ENCODE measurements at regions not wholly inside any gene's neighbourhood (a gene's known extent, or its start where the extent isn't known, plus 50 kb on each side); places are given as distances from the start of the nearest gene placed in this dataset.

DNA sequence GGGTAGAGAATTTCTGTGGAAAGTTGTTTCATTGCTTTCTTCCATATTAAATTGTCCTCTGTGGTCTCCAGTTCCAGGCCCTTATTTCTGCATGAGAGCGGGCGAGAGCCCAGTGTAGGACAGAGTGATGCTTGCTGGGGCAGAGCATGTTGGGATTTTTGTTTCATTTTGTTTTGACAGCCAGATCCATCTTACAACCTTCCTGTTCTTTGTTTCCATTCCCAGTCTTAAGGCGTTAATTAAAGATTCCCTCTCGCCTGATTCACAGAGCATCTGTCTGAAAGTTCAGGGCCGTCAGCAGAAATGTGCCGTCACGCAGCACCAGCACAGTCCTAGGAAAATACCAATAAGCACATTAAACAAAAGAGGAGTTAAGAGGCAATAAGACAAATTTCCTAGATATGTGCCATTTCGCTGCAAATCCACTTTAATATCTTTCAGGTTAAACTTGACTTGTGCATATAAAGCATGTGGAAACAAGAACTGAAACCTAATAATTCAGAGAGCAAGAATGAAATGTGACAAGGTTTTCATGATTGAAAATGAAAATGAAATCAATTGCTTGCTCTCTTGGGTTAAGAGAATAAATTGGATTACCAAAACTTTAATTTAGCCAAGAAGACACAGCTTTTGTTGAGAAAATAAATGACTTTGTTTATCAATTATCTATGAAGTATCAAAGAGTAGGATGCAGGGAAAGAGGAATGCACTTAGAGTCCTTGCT lies 210.7 kb upstream of the SLC10A2 start:
- DNase-seq (ENCODE audit: low spot score), result no peak

DNA sequence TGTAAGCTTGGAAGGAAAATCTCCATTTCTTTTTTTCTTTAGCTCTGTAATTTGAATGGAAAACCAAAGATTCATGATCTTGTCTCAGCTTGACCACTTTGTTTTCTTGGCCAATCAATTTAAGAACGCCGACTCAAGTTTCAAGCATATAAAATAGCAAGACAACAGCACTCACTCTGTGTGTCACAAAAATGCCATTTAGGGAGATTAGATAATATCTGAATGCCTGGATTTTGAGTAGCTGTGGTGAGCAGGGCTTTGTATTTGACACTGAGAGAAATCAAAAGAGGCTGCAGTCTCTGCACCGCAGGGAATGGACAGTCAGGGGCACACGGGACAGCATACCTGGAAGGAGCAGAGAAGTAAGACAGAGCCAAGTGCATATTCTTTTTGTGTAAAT lies 209.5 kb upstream of the SLC10A2 start:
- DNase-seq (ENCODE audit: low spot score), result no peak

- no peak for DNase-seq (ENCODE audit: low spot score)
Measured at GRCh38 chr13:103275081-103275480, 208.9 kb upstream of the SLC10A2 start.

GRCh38 chr13:103273825-103274224 lies 207.6 kb upstream of the SLC10A2 start:
- DNase-seq (ENCODE audit: low spot score), result no peak

GRCh38 chr13:103272770-103273169 lies 206.6 kb upstream of the SLC10A2 start:
- peak; percentile 44 for DNase-seq (ENCODE audit: low spot score)

GRCh38 chr13:103263448-103263847 lies 197.2 kb upstream of the SLC10A2 start:
- DNase-seq (ENCODE audit: low spot score), result no peak

DNA sequence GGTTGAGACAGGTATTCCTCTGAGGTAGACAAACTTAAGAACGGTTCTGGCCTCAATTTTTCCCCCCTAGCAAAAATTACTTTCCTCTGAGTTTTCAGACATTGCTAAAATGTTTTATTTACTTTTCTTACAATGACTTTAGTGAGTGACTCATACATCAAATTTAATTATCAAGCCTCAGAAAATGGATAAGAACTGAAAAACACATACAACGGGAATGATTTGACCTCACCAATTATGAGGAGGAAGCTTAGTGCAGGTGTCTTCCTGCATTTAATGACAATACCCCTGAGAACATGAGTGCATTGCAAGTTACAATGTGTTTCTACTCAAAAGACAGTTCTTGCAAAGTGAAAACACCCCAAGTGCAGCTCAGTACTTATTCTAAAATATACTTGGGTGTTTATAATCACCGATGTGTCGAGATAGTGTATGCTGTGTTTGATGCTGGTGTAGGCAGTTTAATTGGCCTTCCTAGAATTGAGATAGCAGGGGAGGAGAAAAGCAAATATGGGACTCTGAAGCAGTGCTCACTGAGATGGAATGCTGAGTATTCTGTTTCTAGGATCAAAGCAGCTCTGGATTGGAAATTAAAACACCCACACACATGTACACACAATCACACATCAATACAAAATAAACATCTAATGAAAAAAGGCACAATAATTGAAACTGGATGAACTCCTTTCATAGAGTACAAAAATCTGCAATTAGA lies 189.5 kb upstream of the SLC10A2 start:
- DNase-seq (ENCODE audit: low spot score), result no peak

GRCh38 chr13:103250071-103250470 lies 183.9 kb upstream of the SLC10A2 start:
- DNase-seq (ENCODE audit: low spot score), result no peak

- DNase-seq (ENCODE audit: low spot score), result no peak
Measured at GRCh38 chr13:103246581-103247200, 180.5 kb upstream of the SLC10A2 start.

DNA sequence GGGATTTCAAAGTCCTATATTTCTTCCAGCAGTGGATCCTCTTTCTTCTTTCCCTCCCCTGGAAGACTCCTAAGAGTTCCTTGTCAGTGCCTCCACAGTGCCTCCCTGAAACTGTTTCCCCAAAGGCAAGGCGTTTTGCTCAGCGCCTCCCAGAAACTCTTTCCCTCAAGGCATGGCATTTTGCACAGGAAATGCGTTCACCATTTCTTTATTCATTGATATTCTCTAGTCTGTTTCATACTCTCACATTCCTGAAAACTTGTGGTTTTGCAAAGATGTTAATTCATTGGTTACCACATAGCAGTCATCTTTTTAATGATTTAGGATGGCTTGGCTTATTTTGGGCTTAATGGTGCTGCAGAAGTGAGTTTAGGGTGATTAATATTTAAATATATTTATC lies 177.3 kb upstream of the SLC10A2 start:
- DNase-seq (ENCODE audit: low spot score), result no peak

GRCh38 chr13:103238441-103238840 lies 172.2 kb upstream of the SLC10A2 start:
- DNase-seq (ENCODE audit: low spot score), result no peak

- DNase-seq (ENCODE audit: low spot score), result peak; percentile 2
Measured at GRCh38 chr13:103236213-103236612, 170.0 kb upstream of the SLC10A2 start.

- DNase-seq (ENCODE audit: low spot score), result no peak
Measured at GRCh38 chr13:103229674-103230073, 163.5 kb upstream of the SLC10A2 start.

GRCh38 chr13:103224804-103225203 lies 158.6 kb upstream of the SLC10A2 start:
- no peak for DNase-seq (ENCODE audit: low spot score)

- DNase-seq (ENCODE audit: low spot score), result no peak
Measured at GRCh38 chr13:103222683-103223082, 156.5 kb upstream of the SLC10A2 start.

GRCh38 chr13:103218253-103218652 lies 152.0 kb upstream of the SLC10A2 start:
- no peak for DNase-seq (ENCODE audit: low spot score)

DNA sequence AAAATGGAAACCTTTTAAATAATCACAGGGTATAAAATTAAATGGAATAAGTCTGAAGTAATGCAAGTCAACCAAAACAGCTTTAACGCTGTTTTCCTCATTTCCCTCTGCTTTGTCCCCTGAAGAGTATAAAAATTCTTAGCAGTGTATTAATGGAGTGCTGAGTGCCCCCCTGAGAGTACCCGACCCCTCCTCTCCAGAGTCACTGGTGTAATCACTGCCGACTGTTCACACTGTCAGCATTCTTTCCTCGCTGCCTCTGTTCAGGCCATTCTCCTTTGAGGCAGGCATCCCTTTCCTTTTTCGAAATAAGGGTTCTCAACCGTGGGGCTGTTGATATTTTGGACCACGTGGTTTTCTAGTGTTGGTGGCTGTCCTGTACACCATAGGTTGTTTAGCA lies 146.9 kb upstream of the SLC10A2 start:
- DNase-seq (ENCODE audit: low spot score), result no peak

- DNase-seq (ENCODE audit: low spot score), result no peak
Measured at GRCh38 chr13:103210348-103210747, 144.1 kb upstream of the SLC10A2 start.

- no peak for DNase-seq (ENCODE audit: low spot score)
Measured at GRCh38 chr13:103203735-103204330, 137.6 kb upstream of the SLC10A2 start.

GRCh38 chr13:103200118-103200885 lies 134.1 kb upstream of the SLC10A2 start:
- no peak for DNase-seq (ENCODE audit: low spot score)

GRCh38 chr13:103199380-103200088 lies 133.3 kb upstream of the SLC10A2 start:
- no peak for DNase-seq (ENCODE audit: low spot score)
